ENCODE measurements at regions not wholly inside any gene's neighbourhood (a gene's known extent, or its start where the extent isn't known, plus 50 kb on each side); places are given as distances from the start of the nearest gene placed in this dataset.

GRCh38 chr10:61244261-61244775 is 208.9 kb downstream of the TMEM26 start:
- Histone ChIP-seq H3K4me1 (ENCODE audit: control insufficient read depth in 4 of 4, insufficient read depth in 4 of 4, low read length in 3 of 4) (no peaks in the 10 kb centered on the region), H3K4me3 (ENCODE audit: low read depth in 1 of 3, low read length in 3 of 3) (no peak overlapping the region), H3K9ac (ENCODE audit: low read depth in 1 of 2, low read length in 2 of 2) (no peak overlapping the region), H3K27me3 (ENCODE audit: control insufficient read depth in 4 of 4, insufficient read depth in 4 of 4, low read length in 3 of 4) (no peaks in the 10 kb centered on the region), H3K9me3 (ENCODE audit: control insufficient read depth in 4 of 4, low read length in 3 of 4) (no peaks in the 10 kb centered on the region), H3K36me3 (ENCODE audit: control insufficient read depth in 4 of 4, insufficient read depth in 3 of 4, low read depth in 1 of 4, low read length in 3 of 4) (no peaks in the 10 kb centered on the region), H3K27ac (ENCODE audit: low read depth in 1 of 2, low read length in 2 of 2) (no peak overlapping the region)
- no peak for TF ChIP-seq EGR1 (IDR thresholded peaks at IDR 0.05; ENCODE audit: low read depth in 2 of 2)
- TF ChIP-seq FOXA2 (IDR thresholded peaks at IDR 0.05), result no peak
- no peak for TF ChIP-seq YY1 (IDR thresholded peaks at IDR 0.05)
- TF ChIP-seq NR2F2 (IDR thresholded peaks at IDR 0.05), result no peak
- no peak for TF ChIP-seq HNF4A (conservative IDR thresholded peaks at IDR 0.05)
- no peak for TF ChIP-seq RXRA (IDR thresholded peaks at IDR 0.05)
- no peak for TF ChIP-seq JUND (IDR thresholded peaks at IDR 0.05)
- TF ChIP-seq REST (IDR thresholded peaks at IDR 0.05), result no peak
- TF ChIP-seq GABPA (IDR thresholded peaks at IDR 0.05 in 1 of 2, conservative IDR thresholded peaks at IDR 0.05 in 1 of 2), result no peak
- no peak for TF ChIP-seq SP1 (IDR thresholded peaks at IDR 0.05)
- DNase-seq (ENCODE audit: low spot score), result no peak

GRCh38 chr10:61232780-61233179 is 220.4 kb downstream of the TMEM26 start:
- Histone ChIP-seq H3K36me3 (ENCODE audit: control insufficient read depth in 4 of 4, insufficient read depth in 3 of 4, low read depth in 1 of 4, low read length in 3 of 4) (no peaks in the 10 kb centered on the region), H3K4me3 (ENCODE audit: low read depth in 1 of 3, low read length in 3 of 3) (no peak overlapping the region), H3K4me1 (ENCODE audit: control insufficient read depth in 4 of 4, insufficient read depth in 4 of 4, low read length in 3 of 4) (no peaks in the 10 kb centered on the region), H3K9me3 (ENCODE audit: control insufficient read depth in 4 of 4, low read length in 3 of 4) (peaks cover 0 to 4% (median 0%) of the 10 kb centered on the region in 4 donors), H3K27me3 (ENCODE audit: control insufficient read depth in 4 of 4, insufficient read depth in 4 of 4, low read length in 3 of 4) (no peaks in the 10 kb centered on the region), H3K9ac (ENCODE audit: low read depth in 1 of 2, low read length in 2 of 2) (no peak overlapping the region), H3K27ac (ENCODE audit: low read depth in 1 of 2, low read length in 2 of 2) (no peak overlapping the region)
- no peak for TF ChIP-seq FOXA1 (IDR thresholded peaks at IDR 0.05)
- TF ChIP-seq EGR1 (IDR thresholded peaks at IDR 0.05; ENCODE audit: low read depth in 2 of 2), result no peak
- no peak for TF ChIP-seq HNF4A (conservative IDR thresholded peaks at IDR 0.05)
- DNase-seq (ENCODE audit: low spot score), result no peak

- H3K9ac ChIP-seq (ENCODE audit: low read depth in 1 of 2, low read length in 2 of 2), result no peak overlapping the region
- H3K9me3 ChIP-seq (ENCODE audit: control insufficient read depth in 4 of 4, low read length in 3 of 4), result peaks cover 0 to 6% (median 2%) of the 10 kb centered on the region in 4 donors
- H3K4me1 ChIP-seq (ENCODE audit: control insufficient read depth in 4 of 4, insufficient read depth in 4 of 4, low read length in 3 of 4), result no peaks in the 10 kb centered on the region
- TF ChIP-seq TAF1 (conservative IDR thresholded peaks at IDR 0.05), result no peak
- no peak for TF ChIP-seq RXRA (IDR thresholded peaks at IDR 0.05)
- no peak for TF ChIP-seq SP1 (IDR thresholded peaks at IDR 0.05)
- no peak for TF ChIP-seq JUND (IDR thresholded peaks at IDR 0.05)
- no peak for TF ChIP-seq EGR1 (IDR thresholded peaks at IDR 0.05; ENCODE audit: low read depth in 2 of 2)
- no peak for TF ChIP-seq YY1 (IDR thresholded peaks at IDR 0.05)
- no peak for TF ChIP-seq GABPA (IDR thresholded peaks at IDR 0.05 in 1 of 2, conservative IDR thresholded peaks at IDR 0.05 in 1 of 2)
- TF ChIP-seq MAX (IDR thresholded peaks at IDR 0.05), result no peak
- TF ChIP-seq RAD21 (IDR thresholded peaks at IDR 0.05), result no peak
- DNase-seq (ENCODE audit: low spot score), result no peak
- no peaks in the 10 kb centered on the region for H3K36me3 ChIP-seq (ENCODE audit: control insufficient read depth in 4 of 4, insufficient read depth in 3 of 4, low read depth in 1 of 4, low read length in 3 of 4)
- no peak overlapping the region for H3K27ac ChIP-seq (ENCODE audit: low read depth in 1 of 2, low read length in 2 of 2)
- H3K27me3 ChIP-seq (ENCODE audit: control insufficient read depth in 4 of 4, insufficient read depth in 4 of 4, low read length in 3 of 4), result no peaks in the 10 kb centered on the region
- no peak overlapping the region for H3K4me3 ChIP-seq (ENCODE audit: low read depth in 1 of 3, low read length in 3 of 3)
These were observed 227.2 kb downstream of the TMEM26 start for GRCh38 chr10:61225939-61226338.

All from liver (tissue), 6 donors.